ENCODE measurements at regions not wholly inside any gene's neighbourhood (a gene's known extent, or its start where the extent isn't known, plus 50 kb on each side); places are given as distances from the start of the nearest gene placed in this dataset.

GRCh38 chr9:1210954-1211353, 160.8 kb downstream of the DMRT2 start:
- WGBS (ENCODE audit: low lambda C conversion rate, missing lambda C conversion rate): 43% methylated on average over 3 of the region's 3 CpGs
- no peak for DNase-seq (ENCODE audit: low spot score)
- TF ChIP-seq CTCF (IDR thresholded peaks at IDR 0.05; ENCODE audit: poor library complexity): no peak
- TF ChIP-seq EZH2 (IDR thresholded peaks at IDR 0.05; ENCODE audit: borderline replicate concordance): no peak
- no peak for TF ChIP-seq EZH2phosphoT487 (IDR thresholded peaks at IDR 0.05; ENCODE audit: low read depth, severe bottlenecking, unreplicated experiment)
- H3K4me1 ChIP-seq (ENCODE audit: insufficient read depth): no peaks in the 10 kb centered on the region
- H3K4me3 ChIP-seq: no peak overlapping the region
- H2AFZ ChIP-seq: no peak overlapping the region
- peaks cover 3% of the 10 kb centered on the region for H3K9me3 ChIP-seq (ENCODE audit: low read depth)
- no peaks in the 10 kb centered on the region for H3K36me3 ChIP-seq (replicated peaks; ENCODE audit: insufficient read depth, low read depth)
- no peaks in the 10 kb centered on the region for H4K20me1 ChIP-seq (ENCODE audit: insufficient read depth, poor library complexity, severe bottlenecking)
- no peak overlapping the region for H3K27ac ChIP-seq
- no peaks in the 10 kb centered on the region for H3K9me2 ChIP-seq (replicated peaks; ENCODE audit: insufficient read depth)
- no peaks in the 10 kb centered on the region for H3K27me3 ChIP-seq
- H3K4me2 ChIP-seq: no peak overlapping the region
- no peaks in the 10 kb centered on the region for H3K79me2 ChIP-seq

GRCh38 chr9:1216532-1216931, 166.4 kb downstream of the DMRT2 start:
- H3K79me2 ChIP-seq: no peaks in the 10 kb centered on the region
- H4K20me1 ChIP-seq (ENCODE audit: insufficient read depth, poor library complexity, severe bottlenecking): no peaks in the 10 kb centered on the region
- no peak for TF ChIP-seq CTCF (IDR thresholded peaks at IDR 0.05; ENCODE audit: poor library complexity)
- no peaks in the 10 kb centered on the region for H3K36me3 ChIP-seq (replicated peaks; ENCODE audit: insufficient read depth, low read depth)
- peaks cover 6% of the 10 kb centered on the region for H3K9me3 ChIP-seq (ENCODE audit: low read depth)
- no peak overlapping the region for H3K27ac ChIP-seq
- no peaks in the 10 kb centered on the region for H3K9me2 ChIP-seq (replicated peaks; ENCODE audit: insufficient read depth)
- no peak overlapping the region for H3K4me2 ChIP-seq
- no peak overlapping the region for H2AFZ ChIP-seq
- 78% methylated on average over 2 of the region's 2 CpGs for WGBS (ENCODE audit: low lambda C conversion rate, missing lambda C conversion rate)
- H3K27me3 ChIP-seq: no peaks in the 10 kb centered on the region
- no peak for DNase-seq (ENCODE audit: low spot score)
- no peak overlapping the region for H3K4me3 ChIP-seq
- H3K4me1 ChIP-seq (ENCODE audit: insufficient read depth): no peaks in the 10 kb centered on the region

GRCh38 chr9:1217076-1217475, 166.9 kb downstream of the DMRT2 start:
- TF ChIP-seq EZH2 (IDR thresholded peaks at IDR 0.05; ENCODE audit: borderline replicate concordance) (no peak), EZH2phosphoT487 (IDR thresholded peaks at IDR 0.05; ENCODE audit: low read depth, severe bottlenecking, unreplicated experiment) (no peak), CTCF (IDR thresholded peaks at IDR 0.05; ENCODE audit: poor library complexity) (no peak)
- no peaks in the 10 kb centered on the region for H4K20me1 ChIP-seq (ENCODE audit: insufficient read depth, poor library complexity, severe bottlenecking)

GRCh38 chr9:1219284-1219683, 169.1 kb downstream of the DMRT2 start:
- no peak for TF ChIP-seq EZH2phosphoT487 (IDR thresholded peaks at IDR 0.05; ENCODE audit: low read depth, severe bottlenecking, unreplicated experiment)
- TF ChIP-seq EZH2 (IDR thresholded peaks at IDR 0.05; ENCODE audit: borderline replicate concordance): no peak
- TF ChIP-seq CTCF (IDR thresholded peaks at IDR 0.05; ENCODE audit: poor library complexity): no peak
- 48% methylated on average over 2 of the region's 2 CpGs for whole genome bisulfite sequencing (ENCODE audit: low lambda C conversion rate, missing lambda C conversion rate)

More at GRCh38 chr9:1217076-1217475, 166.9 kb downstream of the DMRT2 start:
- DNase-seq (ENCODE audit: low spot score): no peak
- H3K36me3 ChIP-seq (replicated peaks; ENCODE audit: insufficient read depth, low read depth): no peaks in the 10 kb centered on the region
- no peak overlapping the region for H2AFZ ChIP-seq
- H3K4me3 ChIP-seq: no peak overlapping the region
- H3K4me1 ChIP-seq (ENCODE audit: insufficient read depth): no peaks in the 10 kb centered on the region
- no peaks in the 10 kb centered on the region for H3K79me2 ChIP-seq
- WGBS (ENCODE audit: low lambda C conversion rate, missing lambda C conversion rate): 66% methylated on average over 5 of the region's 5 CpGs
- H3K27me3 ChIP-seq: no peaks in the 10 kb centered on the region
- no peak overlapping the region for H3K27ac ChIP-seq
- H3K4me2 ChIP-seq: no peak overlapping the region
- no peaks in the 10 kb centered on the region for H3K9me2 ChIP-seq (replicated peaks; ENCODE audit: insufficient read depth)
- peaks cover 6% of the 10 kb centered on the region for H3K9me3 ChIP-seq (ENCODE audit: low read depth)

More at GRCh38 chr9:1219284-1219683, 169.1 kb downstream of the DMRT2 start:
- no peaks in the 10 kb centered on the region for H3K27me3 ChIP-seq
- no peaks in the 10 kb centered on the region for H3K79me2 ChIP-seq
- H3K4me3 ChIP-seq: no peak overlapping the region
- no peaks in the 10 kb centered on the region for H4K20me1 ChIP-seq (ENCODE audit: insufficient read depth, poor library complexity, severe bottlenecking)
- no peaks in the 10 kb centered on the region for H3K36me3 ChIP-seq (replicated peaks; ENCODE audit: insufficient read depth, low read depth)
- no peak overlapping the region for H3K4me2 ChIP-seq
- H3K4me1 ChIP-seq (ENCODE audit: insufficient read depth): no peaks in the 10 kb centered on the region
- H2AFZ ChIP-seq: no peak overlapping the region
- DNase-seq (ENCODE audit: low spot score): no peak
- no peak overlapping the region for H3K27ac ChIP-seq
- H3K9me3 ChIP-seq (ENCODE audit: low read depth): peaks cover 6% of the 10 kb centered on the region
- no peaks in the 10 kb centered on the region for H3K9me2 ChIP-seq (replicated peaks; ENCODE audit: insufficient read depth)

All from hepatocyte (in vitro differentiated cells).